ENCODE measurements at regions not wholly inside any gene's neighbourhood (a gene's known extent, or its start where the extent isn't known, plus 50 kb on each side); places are given as distances from the start of the nearest gene placed in this dataset.

- Histone ChIP-seq H3K9me3 (ENCODE audit: severe bottlenecking) (no peaks in the 10 kb centered on the region), H3K36me3 (no peaks in the 10 kb centered on the region), H3K4me3 (ENCODE audit: low read depth, low read length) (no peak overlapping the region), H3K27ac (no peak overlapping the region), H3K27me3 (ENCODE audit: insufficient read depth, low read depth, severe bottlenecking) (no peaks in the 10 kb centered on the region)
- TF ChIP-seq CTCF (IDR thresholded peaks at IDR 0.05; ENCODE audit: low read depth, low read length), result no peak
- no peak for DNase-seq
Observed at GRCh38 chr7:112882022-112882421, 91.8 kb upstream of the TMEM168 start.

GRCh38 chr7:112880818-112881418 is 90.7 kb upstream of the TMEM168 start:
- TF ChIP-seq CTCF (IDR thresholded peaks at IDR 0.05; ENCODE audit: low read depth, low read length), result no peak
- H3K9me3 ChIP-seq (ENCODE audit: severe bottlenecking), result no peaks in the 10 kb centered on the region
- H3K27ac ChIP-seq, result no peak overlapping the region
- no peak overlapping the region for H3K4me3 ChIP-seq (ENCODE audit: low read depth, low read length)
- no peaks in the 10 kb centered on the region for H3K27me3 ChIP-seq (ENCODE audit: insufficient read depth, low read depth, severe bottlenecking)
- no peaks in the 10 kb centered on the region for H3K36me3 ChIP-seq
- no peak for DNase-seq

- no peak overlapping the region for H3K4me3 ChIP-seq (ENCODE audit: low read depth, low read length)
- no peak for TF ChIP-seq CTCF (IDR thresholded peaks at IDR 0.05; ENCODE audit: low read depth, low read length)
- DNase-seq, result no peak
Observed at GRCh38 chr7:112877691-112878460, 87.7 kb upstream of the TMEM168 start.

GRCh38 chr7:112876877-112877276 is 86.7 kb upstream of the TMEM168 start:
- Histone ChIP-seq H3K27ac (no peak overlapping the region), H3K36me3 (no peaks in the 10 kb centered on the region), H3K27me3 (ENCODE audit: insufficient read depth, low read depth, severe bottlenecking) (no peaks in the 10 kb centered on the region), H3K4me3 (ENCODE audit: low read depth, low read length) (no peak overlapping the region), H3K9me3 (ENCODE audit: severe bottlenecking) (no peaks in the 10 kb centered on the region)
- DNase-seq, result no peak
- no peak for TF ChIP-seq CTCF (IDR thresholded peaks at IDR 0.05; ENCODE audit: low read depth, low read length)

More at GRCh38 chr7:112877691-112878460, 87.7 kb upstream of the TMEM168 start:
- H3K9me3 ChIP-seq (ENCODE audit: severe bottlenecking), result no peaks in the 10 kb centered on the region
- no peaks in the 10 kb centered on the region for H3K36me3 ChIP-seq
- H3K27ac ChIP-seq, result no peak overlapping the region
- H3K27me3 ChIP-seq (ENCODE audit: insufficient read depth, low read depth, severe bottlenecking), result no peaks in the 10 kb centered on the region

- no peak overlapping the region for H3K4me3 ChIP-seq (ENCODE audit: low read depth, low read length)
- no peak overlapping the region for H3K27ac ChIP-seq
- no peak for DNase-seq
- no peaks in the 10 kb centered on the region for H3K27me3 ChIP-seq (ENCODE audit: insufficient read depth, low read depth, severe bottlenecking)
- no peak for TF ChIP-seq CTCF (IDR thresholded peaks at IDR 0.05; ENCODE audit: low read depth, low read length)
- H3K9me3 ChIP-seq (ENCODE audit: severe bottlenecking), result no peaks in the 10 kb centered on the region
- no peaks in the 10 kb centered on the region for H3K36me3 ChIP-seq
Observed at GRCh38 chr7:112874909-112875308, 84.7 kb upstream of the TMEM168 start.

Measured in WERI-Rb-1 (cell line).